OCI-LY7 (cell line): ENCODE measurements at regions not wholly inside any gene's neighbourhood (a gene's known extent, or its start where the extent isn't known, plus 50 kb on each side); places are given as distances from the start of the nearest gene placed in this dataset.

ENCODE experiments used
- BruUV-seq: library from RNA; stranded (reverse); fragments of 400-500 nt; replicated peaks from 2 replicates; lab custom pipeline; 2021; lab: Mats Ljungman, UMichigan
- CTCF ChIA-PET: fragments of 300-600 bp; sonication (Branson Sonifier 250); formaldehyde crosslinking; loops from one replicate; lab custom pipeline; 2022; ENCODE audit warnings: antibody characterized with exemption; ENCODE audit not compliant: unreplicated experiment; lab: Charles Lee
- POLR2A ChIA-PET: fragments of 300-600 bp; sonication (Branson Sonifier 250); formaldehyde crosslinking; loops from one replicate; lab custom pipeline; 2022; ENCODE audit warnings: antibody characterized with exemption; lab: Charles Lee
- DNase-seq: peaks from one replicate; pipeline ENCODE4 v3.0.0-alpha.2; 2015; ENCODE audit warnings: low spot score
- H2AFZ ChIP-seq: fragments of 200-600 bp; sonication (generic), shearing (Covaris generic); 2 replicates; pipeline ENCODE4 v1.6.1; 2014; ENCODE audit warnings: mild to moderate bottlenecking, antibody characterized with exemption, low read length, moderate library complexity
- H3K27ac ChIP-seq: fragments of 200-600 bp; sonication (generic); 2 replicates; pipeline ENCODE4 v1.5.1; 2014; ENCODE audit warnings: mixed run types, low read depth, mild to moderate bottlenecking, moderate library complexity, low read length, inconsistent platforms; ENCODE audit not compliant: poor library complexity, severe bottlenecking
- H3K36me3 ChIP-seq: fragments of 200-600 bp; sonication (generic); 2 replicates; pipeline ENCODE4 v1.6.1; 2014; ENCODE audit warnings: mild to moderate bottlenecking, antibody characterized with exemption, low read length, moderate library complexity, mixed read lengths; ENCODE audit not compliant: insufficient read depth
- H3K4me1 ChIP-seq: fragments of 200-600 bp; sonication (generic); 2 replicates; pipeline ENCODE4 v1.5.1; 2014; ENCODE audit warnings: mild to moderate bottlenecking, low read length; ENCODE audit not compliant: insufficient read depth, poor library complexity, severe bottlenecking
- H3K4me2 ChIP-seq: fragments of 200-600 bp; sonication (generic); 2 replicates; pipeline ENCODE4 v1.6.1; 2014; ENCODE audit warnings: mild to moderate bottlenecking, low read length
- H3K4me3 ChIP-seq: fragments of 200-600 bp; sonication (generic); 2 replicates; pipeline ENCODE4 v1.5.1; 2014; ENCODE audit warnings: mild to moderate bottlenecking, low read depth, low read length; ENCODE audit not compliant: poor library complexity, severe bottlenecking
- H3K79me2 ChIP-seq: fragments of 200-600 bp; sonication (generic); 2 replicates; pipeline ENCODE4 v1.6.1; 2016; ENCODE audit warnings: low read depth, mild to moderate bottlenecking, low read length, moderate library complexity, mixed read lengths; ENCODE audit not compliant: insufficient read depth
- H3K9me2 ChIP-seq: fragments of 200-600 bp; sonication (generic); 2 replicates; pipeline ENCODE4 v1.6.1; 2016; ENCODE audit warnings: mild to moderate bottlenecking, low read length, mixed read lengths; ENCODE audit not compliant: insufficient read depth
- H3K9me3 ChIP-seq: fragments of 200-600 bp; sonication (generic); 2 replicates; pipeline ENCODE4 v1.6.1; 2014; ENCODE audit warnings: mild to moderate bottlenecking, mixed run types, low read length, mixed read lengths
- H4K20me1 ChIP-seq: fragments of 200-600 bp; sonication (generic); 2 replicates; pipeline ENCODE4 v1.6.1; 2014; ENCODE audit warnings: mild to moderate bottlenecking, antibody characterized with exemption, low read length, moderate library complexity, mixed read lengths; ENCODE audit not compliant: insufficient read depth
- EZH2phosphoT487 ChIP-seq: fragments of 200-600 bp; sonication (generic); IDR thresholded peaks from 2 replicates; pipeline ENCODE4 v1.6.1; 2018; ENCODE audit warnings: low read depth, borderline replicate concordance, mild to moderate bottlenecking, mixed run types, antibody characterized with exemption, low read length, moderate library complexity, mixed read lengths
- intact Hi-C: fragments of 100-400 bp; cut with micrococcal nuclease; formaldehyde crosslinking; loops from one replicate; pipeline ENCODE4 v1.10.0; 2022; ENCODE audit not compliant: unreplicated experiment
- TF ChIP-seq, protein P1 (sequence below): fragments of 200-600 bp; sonication (generic); conservative IDR thresholded peaks from 2 replicates; pipeline ENCODE4 v1.5.1; 2014; ENCODE audit warnings: mild to moderate bottlenecking, antibody characterized with exemption, low read length, moderate library complexity, mixed read lengths

DNA sequence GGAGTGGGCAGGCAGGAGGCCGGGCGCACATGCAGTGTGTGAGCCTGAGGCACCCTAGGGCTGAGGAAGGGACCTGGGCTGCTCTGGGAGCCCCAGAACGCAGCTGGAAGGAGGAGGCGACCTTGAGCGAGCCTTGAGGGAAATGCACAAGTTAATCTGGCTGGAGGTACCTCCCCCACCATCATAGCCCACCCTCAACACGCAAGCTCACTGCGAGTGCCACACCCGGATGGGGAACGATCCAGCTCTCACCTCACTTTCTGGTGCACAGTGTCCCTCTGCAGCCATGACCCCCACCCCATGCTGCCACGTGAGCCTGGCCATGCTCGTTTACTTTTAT is 162.4 kb upstream of the PPP2R2D start:
- intact Hi-C loops, result no loop called here
- Histone ChIP-seq H3K79me2 (no peaks in the 10 kb centered on the region), H3K9me2 (no peaks in the 10 kb centered on the region), H3K9me3 (no peaks in the 10 kb centered on the region), H3K4me2 (no peak overlapping the region), H2AFZ (no peak overlapping the region), H3K4me1 (no peaks in the 10 kb centered on the region), H4K20me1 (no peaks in the 10 kb centered on the region), H3K4me3 (no peak overlapping the region), H3K27ac (no peak overlapping the region), H3K36me3 (no peaks in the 10 kb centered on the region)
- no TSS peak for BruUV-seq
- no peak for DNase-seq
- ChIA-PET CTCF (no interaction called here), POLR2A (no interaction called here)
- TF ChIP-seq, protein P1, sequence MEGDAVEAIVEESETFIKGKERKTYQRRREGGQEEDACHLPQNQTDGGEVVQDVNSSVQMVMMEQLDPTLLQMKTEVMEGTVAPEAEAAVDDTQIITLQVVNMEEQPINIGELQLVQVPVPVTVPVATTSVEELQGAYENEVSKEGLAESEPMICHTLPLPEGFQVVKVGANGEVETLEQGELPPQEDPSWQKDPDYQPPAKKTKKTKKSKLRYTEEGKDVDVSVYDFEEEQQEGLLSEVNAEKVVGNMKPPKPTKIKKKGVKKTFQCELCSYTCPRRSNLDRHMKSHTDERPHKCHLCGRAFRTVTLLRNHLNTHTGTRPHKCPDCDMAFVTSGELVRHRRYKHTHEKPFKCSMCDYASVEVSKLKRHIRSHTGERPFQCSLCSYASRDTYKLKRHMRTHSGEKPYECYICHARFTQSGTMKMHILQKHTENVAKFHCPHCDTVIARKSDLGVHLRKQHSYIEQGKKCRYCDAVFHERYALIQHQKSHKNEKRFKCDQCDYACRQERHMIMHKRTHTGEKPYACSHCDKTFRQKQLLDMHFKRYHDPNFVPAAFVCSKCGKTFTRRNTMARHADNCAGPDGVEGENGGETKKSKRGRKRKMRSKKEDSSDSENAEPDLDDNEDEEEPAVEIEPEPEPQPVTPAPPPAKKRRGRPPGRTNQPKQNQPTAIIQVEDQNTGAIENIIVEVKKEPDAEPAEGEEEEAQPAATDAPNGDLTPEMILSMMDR, result no peak
- TF ChIP-seq EZH2phosphoT487, result no peak

DNA sequence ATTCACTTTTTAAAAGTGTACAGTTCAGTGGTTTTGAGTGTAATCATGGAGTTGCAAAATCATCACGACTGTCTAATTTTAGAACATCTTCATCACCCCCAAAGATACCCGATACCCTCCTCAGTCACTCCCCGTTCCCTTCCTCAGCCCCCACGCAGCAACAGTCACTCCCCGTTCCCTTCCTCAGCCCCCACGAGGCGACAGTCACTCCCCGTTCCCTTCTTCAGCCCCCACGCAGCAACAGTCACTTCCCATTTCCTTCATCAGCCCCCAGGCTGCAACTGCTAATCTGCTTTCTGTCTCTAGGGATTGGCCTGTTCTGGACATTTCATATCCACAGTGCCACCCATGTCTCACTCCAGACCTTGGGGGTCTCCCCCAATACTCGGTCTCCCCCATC is 161.6 kb upstream of the PPP2R2D start:
- intact Hi-C loops, result no loop called here
- H3K9me3 ChIP-seq, result no peaks in the 10 kb centered on the region
- no peaks in the 10 kb centered on the region for H3K79me2 ChIP-seq
- no peak for DNase-seq
- no peaks in the 10 kb centered on the region for H4K20me1 ChIP-seq
- BruUV-seq, result no TSS peak
- TF ChIP-seq, protein P1, result no peak
- no peak for TF ChIP-seq EZH2phosphoT487
- H3K36me3 ChIP-seq, result no peaks in the 10 kb centered on the region
- H3K27ac ChIP-seq, result no peak overlapping the region
- no peak overlapping the region for H3K4me2 ChIP-seq
- POLR2A ChIA-PET, result no interaction called here
- H3K9me2 ChIP-seq, result no peaks in the 10 kb centered on the region
- H3K4me3 ChIP-seq, result no peak overlapping the region
- H2AFZ ChIP-seq, result no peak overlapping the region
- H3K4me1 ChIP-seq, result no peaks in the 10 kb centered on the region
- CTCF ChIA-PET, result no interaction called here

DNA sequence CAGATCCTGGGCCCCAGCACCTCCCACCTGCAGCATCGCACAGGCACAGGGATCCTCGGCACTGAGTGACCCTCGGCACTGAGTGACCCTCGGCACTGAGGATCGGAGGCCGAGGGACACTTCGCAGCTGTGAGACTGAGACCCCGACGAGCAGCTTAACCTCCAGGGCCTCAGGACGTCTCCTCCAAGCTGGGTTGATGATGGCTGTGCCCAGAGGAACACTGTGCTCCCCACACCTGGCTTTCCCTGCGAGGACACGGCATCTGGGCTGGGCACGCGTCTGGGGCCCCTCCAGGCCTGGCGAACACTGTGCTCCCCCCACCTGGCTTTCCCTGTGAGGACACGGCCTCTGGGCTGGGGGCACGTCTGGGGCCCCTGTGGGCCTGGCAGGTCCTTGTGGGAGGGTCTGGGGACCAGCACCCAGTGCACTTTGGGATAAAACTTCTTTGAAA is 158.3 kb upstream of the PPP2R2D start:
- Histone ChIP-seq H3K4me2 (no peak overlapping the region), H3K27ac (no peak overlapping the region), H3K4me1 (no peaks in the 10 kb centered on the region), H3K9me2 (no peaks in the 10 kb centered on the region), H2AFZ (no peak overlapping the region), H3K79me2 (no peaks in the 10 kb centered on the region), H4K20me1 (no peaks in the 10 kb centered on the region), H3K9me3 (no peaks in the 10 kb centered on the region), H3K36me3 (no peaks in the 10 kb centered on the region), H3K4me3 (no peak overlapping the region)
- no TSS peak for BruUV-seq
- ChIA-PET POLR2A (no interaction called here), CTCF (no interaction called here)
- no peak for TF ChIP-seq EZH2phosphoT487
- TF ChIP-seq, protein P1, result no peak
- intact Hi-C loops, result no loop called here
- no peak for DNase-seq
